ENCODE measurements at regions not wholly inside any gene's neighbourhood (a gene's known extent, or its start where the extent isn't known, plus 50 kb on each side); places are given as distances from the start of the nearest gene placed in this dataset.

- Histone ChIP-seq H3K18ac (ENCODE audit: low read length) (no peak overlapping the region), H3K27me3 (ENCODE audit: insufficient read depth, low read length) (no peaks in the 10 kb centered on the region), H4K12ac (ENCODE audit: low read depth, low read length) (no peak overlapping the region), H3K9me3 (ENCODE audit: insufficient read depth, low read depth, low read length) (no peaks in the 10 kb centered on the region), H3K79me2 (ENCODE audit: control insufficient read depth, insufficient read depth, low read length, poor library complexity) (no peaks in the 10 kb centered on the region), H2AFZ (ENCODE audit: insufficient read depth, low read length, poor library complexity) (no peak overlapping the region), H4K8ac (ENCODE audit: low read depth, low read length) (no peak overlapping the region), H3K27ac (ENCODE audit: low read depth, low read length) (no peak overlapping the region), H3K4me1 (ENCODE audit: control insufficient read depth in 1 of 2, insufficient read depth in 2 of 2, low read length in 2 of 2) (no peaks in the 10 kb centered on the region), H3K4ac (ENCODE audit: low read depth, low read length) (no peak overlapping the region), H3K9ac (ENCODE audit: low read length) (no peak overlapping the region), H3K23ac (ENCODE audit: low read length) (no peak overlapping the region), H3K4me3 (ENCODE audit: low read depth, low read length) (no peak overlapping the region), H3K4me2 (ENCODE audit: low read length) (no peak overlapping the region), H3K36me3 (ENCODE audit: control insufficient read depth in 1 of 2, insufficient read depth in 2 of 2, low read length in 2 of 2) (no peaks in the 10 kb centered on the region), H2BK120ac (ENCODE audit: insufficient read depth, low read length, poor library complexity) (no peak overlapping the region), H2BK12ac (ENCODE audit: low read length) (no peak overlapping the region), H3K79me1 (ENCODE audit: low read length) (no peaks in the 10 kb centered on the region), H4K91ac (ENCODE audit: low read depth, low read length) (no peak overlapping the region), H2AK5ac (ENCODE audit: low read length) (no peak overlapping the region), H3K14ac (ENCODE audit: low read length) (no peak overlapping the region), H2BK5ac (ENCODE audit: low read depth, low read length, poor library complexity) (no peak overlapping the region)
- no CpG with 5 or more reads among the region's 19 CpGs for WGBS (ENCODE audit: extremely low coverage, insufficient coverage, insufficient read length)
- no peak for DNase-seq
Observed at GRCh38 chr7:32319012-32319382, 171.2 kb downstream of the LSM5 start.

GRCh38 chr7:32318300-32319011 lies 171.7 kb downstream of the LSM5 start:
- Histone ChIP-seq H3K9ac (ENCODE audit: low read length) (no peak overlapping the region), H3K14ac (ENCODE audit: low read length) (no peak overlapping the region), H3K79me1 (ENCODE audit: low read length) (no peaks in the 10 kb centered on the region), H3K4me2 (ENCODE audit: low read length) (no peak overlapping the region), H2BK12ac (ENCODE audit: low read length) (no peak overlapping the region), H4K91ac (ENCODE audit: low read depth, low read length) (no peak overlapping the region), H4K8ac (ENCODE audit: low read depth, low read length) (no peak overlapping the region), H2BK120ac (ENCODE audit: insufficient read depth, low read length, poor library complexity) (no peak overlapping the region), H3K27ac (ENCODE audit: low read depth, low read length) (no peak overlapping the region), H3K9me3 (ENCODE audit: insufficient read depth, low read depth, low read length) (no peaks in the 10 kb centered on the region), H3K4me1 (ENCODE audit: control insufficient read depth in 1 of 2, insufficient read depth in 2 of 2, low read length in 2 of 2) (no peaks in the 10 kb centered on the region), H3K79me2 (ENCODE audit: control insufficient read depth, insufficient read depth, low read length, poor library complexity) (no peaks in the 10 kb centered on the region), H2BK5ac (ENCODE audit: low read depth, low read length, poor library complexity) (no peak overlapping the region), H3K23ac (ENCODE audit: low read length) (no peak overlapping the region), H3K27me3 (ENCODE audit: insufficient read depth, low read length) (no peaks in the 10 kb centered on the region), H3K4me3 (ENCODE audit: low read depth, low read length) (no peak overlapping the region), H4K12ac (ENCODE audit: low read depth, low read length) (no peak overlapping the region), H3K18ac (ENCODE audit: low read length) (no peak overlapping the region), H2AFZ (ENCODE audit: insufficient read depth, low read length, poor library complexity) (no peak overlapping the region), H3K36me3 (ENCODE audit: control insufficient read depth in 1 of 2, insufficient read depth in 2 of 2, low read length in 2 of 2) (no peaks in the 10 kb centered on the region), H2AK5ac (ENCODE audit: low read length) (no peak overlapping the region), H3K4ac (ENCODE audit: low read depth, low read length) (no peak overlapping the region)
- no CpG with 5 or more reads among the region's 36 CpGs for WGBS (ENCODE audit: extremely low coverage, insufficient coverage, insufficient read length)
- no peak for DNase-seq

- Histone ChIP-seq H3K23ac (ENCODE audit: low read length) (no peak overlapping the region), H3K79me1 (ENCODE audit: low read length) (no peaks in the 10 kb centered on the region), H3K4me2 (ENCODE audit: low read length) (no peak overlapping the region), H2BK5ac (ENCODE audit: low read depth, low read length, poor library complexity) (no peak overlapping the region), H3K9me3 (ENCODE audit: insufficient read depth, low read depth, low read length) (no peaks in the 10 kb centered on the region), H3K18ac (ENCODE audit: low read length) (no peak overlapping the region), H3K4me3 (ENCODE audit: low read depth, low read length) (no peak overlapping the region), H3K4ac (ENCODE audit: low read depth, low read length) (no peak overlapping the region), H2BK12ac (ENCODE audit: low read length) (no peak overlapping the region), H2AK5ac (ENCODE audit: low read length) (no peak overlapping the region), H4K12ac (ENCODE audit: low read depth, low read length) (no peak overlapping the region), H3K9ac (ENCODE audit: low read length) (no peak overlapping the region), H3K4me1 (ENCODE audit: control insufficient read depth in 1 of 2, insufficient read depth in 2 of 2, low read length in 2 of 2) (no peaks in the 10 kb centered on the region), H4K91ac (ENCODE audit: low read depth, low read length) (no peak overlapping the region), H2BK120ac (ENCODE audit: insufficient read depth, low read length, poor library complexity) (no peak overlapping the region), H3K14ac (ENCODE audit: low read length) (no peak overlapping the region), H2AFZ (ENCODE audit: insufficient read depth, low read length, poor library complexity) (no peak overlapping the region), H3K36me3 (ENCODE audit: control insufficient read depth in 1 of 2, insufficient read depth in 2 of 2, low read length in 2 of 2) (no peaks in the 10 kb centered on the region), H4K8ac (ENCODE audit: low read depth, low read length) (no peak overlapping the region), H3K79me2 (ENCODE audit: control insufficient read depth, insufficient read depth, low read length, poor library complexity) (no peaks in the 10 kb centered on the region), H3K27ac (ENCODE audit: low read depth, low read length) (no peak overlapping the region), H3K27me3 (ENCODE audit: insufficient read depth, low read length) (no peaks in the 10 kb centered on the region)
- DNase-seq: no peak
- no CpG with 5 or more reads among the region's 4 CpGs for WGBS (ENCODE audit: extremely low coverage, insufficient coverage, insufficient read length)
Observed at GRCh38 chr7:32316839-32317238, 173.3 kb downstream of the LSM5 start.

GRCh38 chr7:32314761-32315160 lies 175.4 kb downstream of the LSM5 start:
- Histone ChIP-seq H3K4me1 (ENCODE audit: control insufficient read depth in 1 of 2, insufficient read depth in 2 of 2, low read length in 2 of 2) (no peaks in the 10 kb centered on the region), H3K4me2 (ENCODE audit: low read length) (no peak overlapping the region), H3K27ac (ENCODE audit: low read depth, low read length) (no peak overlapping the region), H3K27me3 (ENCODE audit: insufficient read depth, low read length) (no peaks in the 10 kb centered on the region), H4K12ac (ENCODE audit: low read depth, low read length) (no peak overlapping the region), H3K4me3 (ENCODE audit: low read depth, low read length) (no peak overlapping the region), H2BK5ac (ENCODE audit: low read depth, low read length, poor library complexity) (no peak overlapping the region), H3K79me1 (ENCODE audit: low read length) (no peaks in the 10 kb centered on the region), H2BK120ac (ENCODE audit: insufficient read depth, low read length, poor library complexity) (no peak overlapping the region), H3K79me2 (ENCODE audit: control insufficient read depth, insufficient read depth, low read length, poor library complexity) (no peaks in the 10 kb centered on the region), H3K9me3 (ENCODE audit: insufficient read depth, low read depth, low read length) (no peaks in the 10 kb centered on the region), H2BK12ac (ENCODE audit: low read length) (no peak overlapping the region), H3K36me3 (ENCODE audit: control insufficient read depth in 1 of 2, insufficient read depth in 2 of 2, low read length in 2 of 2) (no peaks in the 10 kb centered on the region), H2AK5ac (ENCODE audit: low read length) (no peak overlapping the region), H3K4ac (ENCODE audit: low read depth, low read length) (no peak overlapping the region), H3K14ac (ENCODE audit: low read length) (no peak overlapping the region), H4K8ac (ENCODE audit: low read depth, low read length) (no peak overlapping the region), H3K18ac (ENCODE audit: low read length) (no peak overlapping the region), H3K9ac (ENCODE audit: low read length) (no peak overlapping the region), H3K23ac (ENCODE audit: low read length) (no peak overlapping the region), H4K91ac (ENCODE audit: low read depth, low read length) (no peak overlapping the region), H2AFZ (ENCODE audit: insufficient read depth, low read length, poor library complexity) (no peak overlapping the region)
- DNase-seq: no peak
- no CpG with 5 or more reads among the region's 2 CpGs for WGBS (ENCODE audit: extremely low coverage, insufficient coverage, insufficient read length)
